ENCODE measurements at regions not wholly inside any gene's neighbourhood (a gene's known extent, or its start where the extent isn't known, plus 50 kb on each side); places are given as distances from the start of the nearest gene placed in this dataset.

DNA sequence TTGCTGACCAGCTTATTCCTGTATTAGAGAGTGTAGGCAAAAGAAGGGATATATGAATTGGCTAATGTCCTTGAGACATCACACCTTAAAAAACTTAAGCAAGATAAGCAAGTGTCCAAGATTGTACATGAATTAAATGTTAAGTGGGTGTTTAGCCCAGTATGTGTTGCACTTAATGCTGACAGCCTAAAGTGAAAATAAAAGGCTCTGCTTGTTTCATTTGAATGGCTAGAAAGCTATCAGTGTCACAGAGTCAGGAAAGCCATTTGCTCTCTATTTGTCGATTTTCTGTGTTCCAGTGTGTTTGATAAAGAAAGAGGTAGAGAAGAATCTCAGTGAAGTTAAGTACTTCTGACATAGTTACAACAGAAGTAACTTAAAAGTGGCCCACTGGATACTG, 744.9 kb downstream of the ANKRD7 start:
- intact Hi-C loops (cut with DNase I): no loop called here
- ATAC-seq: no peak

DNA sequence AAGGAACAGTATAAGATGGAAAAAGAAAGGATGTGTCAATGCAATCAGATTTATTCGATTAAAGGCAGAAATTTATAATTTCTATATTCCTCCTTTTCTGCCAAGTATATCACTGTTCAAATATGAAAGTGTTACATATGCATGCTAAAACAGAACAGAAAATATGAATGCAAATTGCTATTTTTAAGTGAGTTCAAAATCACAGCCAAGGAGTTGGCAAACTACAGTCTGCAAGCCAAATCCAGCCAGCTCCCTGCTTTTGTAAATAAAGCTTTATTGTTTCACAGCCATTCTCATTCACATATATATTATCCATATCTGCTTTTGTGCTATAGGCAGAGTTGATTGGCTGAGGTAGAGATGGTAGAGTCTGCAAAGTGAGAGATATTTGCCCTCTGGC, 747.2 kb downstream of the ANKRD7 start:
- TF ChIP-seq, protein P1, sequence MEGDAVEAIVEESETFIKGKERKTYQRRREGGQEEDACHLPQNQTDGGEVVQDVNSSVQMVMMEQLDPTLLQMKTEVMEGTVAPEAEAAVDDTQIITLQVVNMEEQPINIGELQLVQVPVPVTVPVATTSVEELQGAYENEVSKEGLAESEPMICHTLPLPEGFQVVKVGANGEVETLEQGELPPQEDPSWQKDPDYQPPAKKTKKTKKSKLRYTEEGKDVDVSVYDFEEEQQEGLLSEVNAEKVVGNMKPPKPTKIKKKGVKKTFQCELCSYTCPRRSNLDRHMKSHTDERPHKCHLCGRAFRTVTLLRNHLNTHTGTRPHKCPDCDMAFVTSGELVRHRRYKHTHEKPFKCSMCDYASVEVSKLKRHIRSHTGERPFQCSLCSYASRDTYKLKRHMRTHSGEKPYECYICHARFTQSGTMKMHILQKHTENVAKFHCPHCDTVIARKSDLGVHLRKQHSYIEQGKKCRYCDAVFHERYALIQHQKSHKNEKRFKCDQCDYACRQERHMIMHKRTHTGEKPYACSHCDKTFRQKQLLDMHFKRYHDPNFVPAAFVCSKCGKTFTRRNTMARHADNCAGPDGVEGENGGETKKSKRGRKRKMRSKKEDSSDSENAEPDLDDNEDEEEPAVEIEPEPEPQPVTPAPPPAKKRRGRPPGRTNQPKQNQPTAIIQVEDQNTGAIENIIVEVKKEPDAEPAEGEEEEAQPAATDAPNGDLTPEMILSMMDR (IDR thresholded peaks at IDR 0.05): no peak
- Histone ChIP-seq H3K36me3 (no peaks in the 10 kb centered on the region), H3K9me3 (no peaks in the 10 kb centered on the region), H3K27me3 (no peaks in the 10 kb centered on the region), H3K4me1 (no peaks in the 10 kb centered on the region), H3K4me3 (no peak overlapping the region), H3K27ac (no peak overlapping the region)
- intact Hi-C loops (cut with DNase I): no loop called here
- DNase-seq (no peak), ATAC-seq (no peak), FAIRE-seq (no peak)
- 72 to 84% methylated on average over 1 of the region's 1 CpG for WGBS, 2 donors

More for the DNA sequence above, 744.9 kb downstream of the ANKRD7 start:
- no peaks in the 10 kb centered on the region for H3K9me3 ChIP-seq
- DNase-seq: no peak
- H3K27ac ChIP-seq: no peak overlapping the region
- H3K36me3 ChIP-seq: no peaks in the 10 kb centered on the region
- FAIRE-seq: no peak
- H3K27me3 ChIP-seq: no peaks in the 10 kb centered on the region
- TF ChIP-seq, protein P1 (IDR thresholded peaks at IDR 0.05): no peak
- no peak overlapping the region for H3K4me3 ChIP-seq
- 21 to 23% methylated on average over 1 of the region's 1 CpG for WGBS, 2 donors
- no peaks in the 10 kb centered on the region for H3K4me1 ChIP-seq

DNA sequence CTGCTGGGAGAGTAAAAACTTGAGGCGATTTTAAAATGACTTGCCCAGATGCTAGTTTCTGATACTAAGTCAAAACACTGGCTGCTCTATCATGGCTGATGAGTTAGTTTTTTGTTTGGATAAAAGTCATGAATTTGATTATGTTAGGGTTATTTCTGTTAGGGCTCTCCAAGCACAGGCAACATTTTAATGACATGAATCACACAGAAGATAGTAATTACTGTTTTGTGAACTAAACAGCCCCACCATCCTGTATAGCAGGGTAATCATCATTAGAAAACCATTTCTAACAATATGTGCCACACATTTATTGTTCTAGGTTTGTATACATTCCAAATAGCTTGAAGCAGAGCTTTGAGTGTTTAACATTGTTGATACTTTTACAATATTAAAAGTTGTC, 750.3 kb downstream of the ANKRD7 start:
- Histone ChIP-seq H3K4me3 (no peak overlapping the region), H3K27ac (no peak overlapping the region), H3K9me3 (no peaks in the 10 kb centered on the region), H3K27me3 (no peaks in the 10 kb centered on the region), H3K36me3 (no peaks in the 10 kb centered on the region), H3K4me1 (no peaks in the 10 kb centered on the region)
- FAIRE-seq: no peak
- 43 to 56% methylated on average over 1 of the region's 1 CpG for WGBS, 2 donors
- no peak for ATAC-seq
- TF ChIP-seq, protein P1 (IDR thresholded peaks at IDR 0.05): no peak
- DNase-seq: no peak
- intact Hi-C loops (cut with DNase I): no loop called here

DNA sequence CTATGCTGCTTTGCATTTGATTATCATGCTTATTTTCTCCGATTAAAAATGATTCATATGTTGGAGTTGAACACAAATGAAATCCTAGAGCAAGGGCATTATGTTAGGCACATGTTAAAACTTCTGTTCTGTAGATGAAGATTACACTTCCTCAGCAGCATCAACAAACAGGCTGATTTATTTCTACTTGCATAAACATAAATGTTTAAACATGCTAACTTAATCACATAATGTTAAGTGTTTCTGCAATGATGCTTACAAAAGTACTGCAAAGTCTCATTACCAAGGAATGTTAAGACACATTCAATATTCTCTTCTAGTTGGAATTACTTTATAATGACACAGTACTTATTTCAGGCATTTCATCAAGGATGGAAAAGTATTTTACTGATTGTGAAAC, 770.8 kb downstream of the ANKRD7 start:
- no peak for FAIRE-seq

DNA sequence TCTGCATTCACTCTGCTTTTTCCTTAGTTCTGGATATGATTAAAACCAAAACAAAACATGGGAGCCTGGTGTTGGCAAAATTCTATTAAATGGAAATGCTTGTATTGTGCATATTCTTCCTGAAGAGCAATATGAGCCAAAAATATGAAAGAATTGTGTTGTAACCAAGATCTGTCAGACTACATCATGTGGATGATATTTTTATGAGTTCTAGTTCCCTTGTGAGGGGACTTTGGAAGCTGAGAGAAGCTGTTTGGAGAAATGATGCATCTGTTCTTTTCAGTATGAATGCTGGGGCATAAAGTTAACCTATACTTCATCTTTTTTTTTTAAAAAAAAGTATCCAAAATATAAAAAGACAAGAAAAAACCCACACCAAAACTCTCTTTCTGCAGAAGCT, 782.7 kb downstream of the ANKRD7 start:
- intact Hi-C loops (cut with DNase I): no loop called here
- Histone ChIP-seq H3K36me3 (no peaks in the 10 kb centered on the region), H3K9me3 (no peaks in the 10 kb centered on the region), H3K4me1 (no peaks in the 10 kb centered on the region), H3K27ac (no peak overlapping the region), H3K27me3 (peaks cover 0 to 5% (median 0%) of the 10 kb centered on the region in 4 donors), H3K4me3 (no peak overlapping the region)
- ATAC-seq (no peak), DNase-seq (no peak), FAIRE-seq (no peak)
- TF ChIP-seq, protein P1 (IDR thresholded peaks at IDR 0.05): no peak

More for the DNA sequence above, 770.8 kb downstream of the ANKRD7 start:
- intact Hi-C loops (cut with DNase I): no loop called here
- WGBS, 2 donors: 57 to 59% methylated on average over 1 of the region's 1 CpG
- TF ChIP-seq, protein P1 (IDR thresholded peaks at IDR 0.05): no peak
- no peaks in the 10 kb centered on the region for H3K9me3 ChIP-seq
- no peak overlapping the region for H3K27ac ChIP-seq
- no peaks in the 10 kb centered on the region for H3K36me3 ChIP-seq
- H3K27me3 ChIP-seq: no peaks in the 10 kb centered on the region
- H3K4me3 ChIP-seq: no peak overlapping the region
- no peak for DNase-seq
- no peaks in the 10 kb centered on the region for H3K4me1 ChIP-seq
- ATAC-seq: no peak
